NCI-H774 (cell line): ENCODE measurements at regions not wholly inside any gene's neighbourhood (a gene's known extent, or its start where the extent isn't known, plus 50 kb on each side); places are given as distances from the start of the nearest gene placed in this dataset.
"Not testable (repeated sequence)": the region's sequence is repeated elsewhere in the genome, so short reads cannot be mapped to it uniquely, and the experiment has no call there.

Experiments used
- DNase-seq: peaks from one replicate; lab custom pipeline; 2025; lab: John Stamatoyannopoulos, UW

- no peak for DNase-seq
Observed at GRCh38 chr4:62455871-62456270, 1255.7 kb downstream of the ADGRL3 start.

- DNase-seq = no peak
Observed at GRCh38 chr4:62454535-62454934, 1254.4 kb downstream of the ADGRL3 start.

- DNase-seq = no peak
Observed at GRCh38 chr4:62450740-62451139, 1250.6 kb downstream of the ADGRL3 start.

- no peak for DNase-seq
Observed at GRCh38 chr4:62449538-62449937, 1249.4 kb downstream of the ADGRL3 start.

GRCh38 chr4:62448911-62449310 lies 1248.8 kb downstream of the ADGRL3 start:
- no peak for DNase-seq

GRCh38 chr4:62439051-62439450 lies 1238.9 kb downstream of the ADGRL3 start:
- no peak for DNase-seq

- DNase-seq = no peak
Observed at GRCh38 chr4:62434921-62435320, 1234.8 kb downstream of the ADGRL3 start.

- not testable (repeated sequence) for DNase-seq
Observed at GRCh38 chr4:62431513-62432231, 1231.5 kb downstream of the ADGRL3 start.

GRCh38 chr4:62429297-62429696 lies 1229.2 kb downstream of the ADGRL3 start:
- no peak for DNase-seq

GRCh38 chr4:62415256-62415655 lies 1215.1 kb downstream of the ADGRL3 start:
- no peak for DNase-seq

- no peak for DNase-seq
Observed at GRCh38 chr4:62414563-62414962, 1214.4 kb downstream of the ADGRL3 start.

GRCh38 chr4:62410371-62411003 lies 1210.4 kb downstream of the ADGRL3 start:
- no peak for DNase-seq

GRCh38 chr4:62408454-62408853 lies 1208.3 kb downstream of the ADGRL3 start:
- DNase-seq = no peak

GRCh38 chr4:62407534-62407933 lies 1207.4 kb downstream of the ADGRL3 start:
- DNase-seq = no peak

GRCh38 chr4:62402088-62402806 lies 1202.1 kb downstream of the ADGRL3 start:
- DNase-seq = no peak

- DNase-seq = no peak
Observed at GRCh38 chr4:62399242-62399641, 1199.1 kb downstream of the ADGRL3 start.

- no peak for DNase-seq
Observed at GRCh38 chr4:62398318-62398717, 1198.2 kb downstream of the ADGRL3 start.

GRCh38 chr4:62394766-62395165 lies 1194.6 kb downstream of the ADGRL3 start:
- DNase-seq = no peak

GRCh38 chr4:62387808-62388207 lies 1187.7 kb downstream of the ADGRL3 start:
- DNase-seq = no peak

GRCh38 chr4:62377700-62378099 lies 1177.6 kb downstream of the ADGRL3 start:
- no peak for DNase-seq

- no peak for DNase-seq
Observed at GRCh38 chr4:62377245-62377644, 1177.1 kb downstream of the ADGRL3 start.

GRCh38 chr4:62366939-62367338 lies 1166.8 kb downstream of the ADGRL3 start:
- DNase-seq = no peak

GRCh38 chr4:62360156-62360545 lies 1160.0 kb downstream of the ADGRL3 start:
- no peak for DNase-seq
